HK-2 (cell line): ENCODE measurements at regions not wholly inside any gene's neighbourhood (a gene's known extent, or its start where the extent isn't known, plus 50 kb on each side); places are given as distances from the start of the nearest gene placed in this dataset.
"Not testable (repeated sequence)": the region's sequence is repeated elsewhere in the genome, so short reads cannot be mapped to it uniquely, and the experiment has no call there.

ENCODE experiments used
- DNase-seq: peaks from one replicate; pipeline ENCODE4 v3.0.0-alpha.2; 2018; ENCODE audit not compliant: unreplicated experiment

GRCh38 chr6:150496629-150497028 lies 103.1 kb upstream of the PLEKHG1 start:
- no peak for DNase-seq

GRCh38 chr6:150499882-150500312 lies 99.8 kb upstream of the PLEKHG1 start:
- no peak for DNase-seq

- DNase-seq = not testable (repeated sequence)
These were observed 99.1 kb upstream of the PLEKHG1 start for GRCh38 chr6:150500568-150500967.

GRCh38 chr6:150503041-150503440 lies 96.6 kb upstream of the PLEKHG1 start:
- DNase-seq = no peak

- DNase-seq = no peak
These were observed 95.9 kb upstream of the PLEKHG1 start for GRCh38 chr6:150503586-150504339.

GRCh38 chr6:150507361-150507760 lies 92.3 kb upstream of the PLEKHG1 start:
- not testable (repeated sequence) for DNase-seq

- DNase-seq = no peak
These were observed 89.1 kb upstream of the PLEKHG1 start for GRCh38 chr6:150510576-150510975.

GRCh38 chr6:150511313-150511712 lies 88.4 kb upstream of the PLEKHG1 start:
- no peak for DNase-seq

- DNase-seq = no peak
These were observed 84.8 kb upstream of the PLEKHG1 start for GRCh38 chr6:150514806-150515380.

GRCh38 chr6:150516199-150516598 lies 83.5 kb upstream of the PLEKHG1 start:
- DNase-seq = no peak

- DNase-seq = no peak
These were observed 82.5 kb upstream of the PLEKHG1 start for GRCh38 chr6:150517175-150517574.

GRCh38 chr6:150521482-150521881 lies 78.2 kb upstream of the PLEKHG1 start:
- no peak for DNase-seq

GRCh38 chr6:150523216-150523615 lies 76.5 kb upstream of the PLEKHG1 start:
- DNase-seq = not testable (repeated sequence)

- no peak for DNase-seq
These were observed 74.4 kb upstream of the PLEKHG1 start for GRCh38 chr6:150525300-150525699.

- no peak for DNase-seq
These were observed 72.6 kb upstream of the PLEKHG1 start for GRCh38 chr6:150527100-150527499.

- DNase-seq = no peak
These were observed 70.9 kb upstream of the PLEKHG1 start for GRCh38 chr6:150528648-150529285.

GRCh38 chr6:150529646-150530045 lies 70.0 kb upstream of the PLEKHG1 start:
- no peak for DNase-seq

GRCh38 chr6:150531957-150532356 lies 67.7 kb upstream of the PLEKHG1 start:
- no peak for DNase-seq

GRCh38 chr6:150534553-150534952 lies 65.1 kb upstream of the PLEKHG1 start:
- no peak for DNase-seq

GRCh38 chr6:150535151-150535804 lies 64.4 kb upstream of the PLEKHG1 start:
- no peak for DNase-seq

GRCh38 chr6:150535818-150536220 lies 63.9 kb upstream of the PLEKHG1 start:
- DNase-seq = no peak

- DNase-seq = no peak
These were observed 62.9 kb upstream of the PLEKHG1 start for GRCh38 chr6:150536835-150537234.

GRCh38 chr6:150537491-150537890 lies 62.2 kb upstream of the PLEKHG1 start:
- DNase-seq = no peak
